Fibroblast of lung (primary cell): ENCODE measurements at regions not wholly inside any gene's neighbourhood (a gene's known extent, or its start where the extent isn't known, plus 50 kb on each side); places are given as distances from the start of the nearest gene placed in this dataset.

Source experiments
- CTCF ChIP-seq, 2 donors: IDR thresholded peaks in 1 of 2; conservative IDR thresholded peaks in 1 of 2; 1 replicate in 1 of 2; 2 replicates in 1 of 2; pipeline ENCODE4 v1.5.1; 2011 to 2012; ENCODE audit warnings: low read length in 2 of 2, control low read depth in 1 of 2, inconsistent platforms in 1 of 2, low read depth in 1 of 2, mild to moderate bottlenecking in 1 of 2
- EZH2 ChIP-seq: IDR thresholded peaks from 2 replicates; pipeline ENCODE4 v1.5.1; 2012; ENCODE audit warnings: low read length, control low read depth, mild to moderate bottlenecking; ENCODE audit errors: missing control alignments

- TF ChIP-seq CTCF (conservative IDR thresholded peaks at IDR 0.05 in 1 of 2, IDR thresholded peaks at IDR 0.05 in 1 of 2; ENCODE audit: low read depth in 1 of 2, low read length in 2 of 2): no peak
- TF ChIP-seq EZH2: no peak
Observed at GRCh38 chr2:8462280-8462679, 219.6 kb upstream of the ID2 start.
